Stomach smooth muscle (tissue), 2 donors: ENCODE measurements at regions not wholly inside any gene's neighbourhood (a gene's known extent, or its start where the extent isn't known, plus 50 kb on each side); places are given as distances from the start of the nearest gene placed in this dataset.

ENCODE experiments used
- H3K27ac ChIP-seq: one replicate; pipeline ENCODE4 v1.7.0; 2013; ENCODE audit warnings: mild to moderate bottlenecking, low read length, inconsistent platforms
- H3K27me3 ChIP-seq, 2 donors: one replicate each; pipeline ENCODE4 v1.7.0; 2013; ENCODE audit warnings: low read length in 2 of 2; ENCODE audit not compliant: insufficient read depth in 2 of 2, control insufficient read depth in 1 of 2
- H3K36me3 ChIP-seq, 2 donors: one replicate each; pipeline ENCODE4 v1.7.0; 2013; ENCODE audit warnings: low read length in 2 of 2; ENCODE audit not compliant: control insufficient read depth in 2 of 2, insufficient read depth in 2 of 2
- H3K4me1 ChIP-seq: one replicate; pipeline ENCODE4 v1.7.0; 2013; ENCODE audit warnings: low read length; ENCODE audit not compliant: control insufficient read depth, insufficient read depth
- H3K4me3 ChIP-seq, 2 donors: one replicate each; pipeline ENCODE4 v1.7.0; 2013; ENCODE audit warnings: low read length in 2 of 2
- H3K9ac ChIP-seq, 2 donors: one replicate each; pipeline ENCODE4 v1.7.0; 2013; ENCODE audit warnings: low read length in 2 of 2, mild to moderate bottlenecking in 1 of 2
- H3K9me3 ChIP-seq, 2 donors: one replicate each; pipeline ENCODE4 v1.7.0; 2013; ENCODE audit warnings: low read length in 2 of 2; ENCODE audit not compliant: control insufficient read depth in 2 of 2
- donor health status: healthy.
- donor health status: Pancreatic carcinoma.

- Histone ChIP-seq H3K27me3 (no peaks in the 10 kb centered on the region), H3K4me3 (no peak overlapping the region), H3K27ac (no peak overlapping the region), H3K9ac (no peak overlapping the region), H3K4me1 (no peaks in the 10 kb centered on the region), H3K36me3 (no peaks in the 10 kb centered on the region), H3K9me3 (peaks cover 0 to 2% of the 10 kb centered on the region in 2 donors)
Observed at GRCh38 chr4:180489787-180490186, 1753.4 kb upstream of the TENM3 start.

GRCh38 chr4:180491210-180491609 is 1752.0 kb upstream of the TENM3 start:
- Histone ChIP-seq H3K4me3 (no peak overlapping the region), H3K36me3 (no peaks in the 10 kb centered on the region), H3K4me1 (no peaks in the 10 kb centered on the region), H3K9me3 (peaks cover 0 to 2% of the 10 kb centered on the region in 2 donors), H3K9ac (no peak overlapping the region), H3K27me3 (no peaks in the 10 kb centered on the region), H3K27ac (no peak overlapping the region)

- no peak overlapping the region for H3K9ac ChIP-seq
- H3K27ac ChIP-seq, result no peak overlapping the region
- no peaks in the 10 kb centered on the region for H3K36me3 ChIP-seq
- H3K4me3 ChIP-seq, result no peak overlapping the region
- H3K27me3 ChIP-seq, result no peaks in the 10 kb centered on the region
- peaks cover 0 to 2% of the 10 kb centered on the region in 2 donors for H3K9me3 ChIP-seq
- no peaks in the 10 kb centered on the region for H3K4me1 ChIP-seq
Observed at GRCh38 chr4:180493299-180493698, 1749.9 kb upstream of the TENM3 start.

- H3K27ac ChIP-seq, result no peak overlapping the region
Observed at GRCh38 chr4:180500154-180500553, 1743.0 kb upstream of the TENM3 start.

DNA sequence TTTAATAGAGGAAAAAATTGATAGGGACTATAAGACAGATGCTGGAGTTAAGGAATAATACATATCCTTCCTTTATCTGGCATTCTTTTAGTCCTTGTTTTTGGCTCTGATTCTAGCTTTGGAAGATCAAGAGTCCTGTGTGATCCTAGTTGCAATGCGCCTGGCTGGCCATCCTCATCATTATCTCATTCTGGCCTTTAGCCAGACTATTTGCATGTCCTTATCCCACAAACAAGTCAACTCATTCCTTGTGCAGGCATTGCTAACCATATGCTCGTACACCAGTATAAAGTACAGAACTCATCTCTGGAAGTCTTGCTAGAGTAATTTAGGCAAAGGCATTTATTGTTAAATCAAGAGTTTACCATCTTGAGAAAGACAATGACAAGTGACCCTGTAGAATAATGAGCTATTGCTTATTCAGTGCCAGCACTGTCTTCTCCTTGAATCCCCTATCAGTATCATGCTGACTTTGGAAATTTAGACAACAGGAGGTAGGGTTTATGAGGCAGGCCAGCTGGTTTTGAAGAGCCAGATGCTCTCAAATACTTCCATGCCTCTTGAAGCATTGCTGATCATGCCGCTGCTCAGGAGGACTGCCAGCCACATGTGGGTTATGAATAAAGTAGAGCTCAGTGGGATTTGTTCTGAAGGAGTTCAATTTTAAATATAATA is 1730.3 kb upstream of the TENM3 start:
- no peaks in the 10 kb centered on the region for H3K9me3 ChIP-seq
- H3K27me3 ChIP-seq, result no peaks in the 10 kb centered on the region
- no peak overlapping the region for H3K4me3 ChIP-seq
- H3K9ac ChIP-seq, result no peak overlapping the region
- H3K27ac ChIP-seq, result no peak overlapping the region
- no peaks in the 10 kb centered on the region for H3K4me1 ChIP-seq
- H3K36me3 ChIP-seq, result no peaks in the 10 kb centered on the region

More at GRCh38 chr4:180500154-180500553, 1743.0 kb upstream of the TENM3 start:
- no peaks in the 10 kb centered on the region for H3K4me1 ChIP-seq
- no peak overlapping the region for H3K9ac ChIP-seq
- no peak overlapping the region for H3K4me3 ChIP-seq
- no peaks in the 10 kb centered on the region for H3K36me3 ChIP-seq
- H3K27me3 ChIP-seq, result no peaks in the 10 kb centered on the region
- H3K9me3 ChIP-seq, result no peaks in the 10 kb centered on the region

DNA sequence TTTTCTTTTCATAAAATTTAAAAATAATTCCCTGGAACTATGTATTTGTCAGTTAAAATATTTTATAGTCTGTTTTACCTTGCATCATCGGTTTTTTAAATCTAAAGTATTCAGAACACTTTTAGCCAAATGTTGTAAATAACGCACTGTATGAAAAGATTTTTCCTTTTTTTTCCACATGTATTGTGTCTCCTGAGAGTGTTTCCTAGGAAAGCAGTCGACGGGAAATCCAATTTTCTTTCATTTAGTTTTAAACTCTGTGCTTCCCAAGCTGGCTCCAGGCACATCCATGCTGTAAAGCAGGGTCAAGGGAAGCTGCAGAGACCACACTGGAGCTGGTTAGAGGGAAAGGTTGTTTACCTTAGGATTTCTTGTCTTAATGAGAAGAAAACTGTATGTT is 1724.3 kb upstream of the TENM3 start:
- Histone ChIP-seq H3K27me3 (no peaks in the 10 kb centered on the region), H3K9ac (no peak overlapping the region), H3K4me3 (no peak overlapping the region), H3K4me1 (no peaks in the 10 kb centered on the region), H3K36me3 (no peaks in the 10 kb centered on the region), H3K27ac (no peak overlapping the region), H3K9me3 (no peaks in the 10 kb centered on the region)

DNA sequence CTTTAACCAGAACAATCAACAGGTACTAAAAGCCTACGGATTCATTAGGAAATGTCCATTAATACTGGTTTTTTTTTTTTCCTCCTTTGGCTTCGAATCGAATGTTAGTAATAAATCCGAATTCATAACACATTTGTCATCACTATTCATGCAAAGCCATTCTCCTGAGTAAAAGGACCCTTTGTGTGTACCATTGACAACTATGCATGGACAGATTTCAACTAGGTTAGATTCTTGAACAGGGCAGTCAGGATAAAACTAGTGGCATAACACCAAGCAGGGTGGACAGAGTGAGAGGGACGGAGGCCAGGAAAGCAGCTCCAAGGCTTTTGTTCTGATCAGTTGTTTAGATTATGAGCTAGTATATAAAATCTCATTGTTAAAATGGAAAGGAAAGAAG is 1722.0 kb upstream of the TENM3 start:
- Histone ChIP-seq H3K4me3 (no peak overlapping the region), H3K4me1 (no peaks in the 10 kb centered on the region), H3K9me3 (no peaks in the 10 kb centered on the region), H3K36me3 (no peaks in the 10 kb centered on the region), H3K27me3 (no peaks in the 10 kb centered on the region), H3K9ac (no peak overlapping the region), H3K27ac (no peak overlapping the region)

- Histone ChIP-seq H3K4me3 (no peak overlapping the region), H3K27me3 (no peaks in the 10 kb centered on the region), H3K27ac (no peak overlapping the region), H3K9me3 (no peaks in the 10 kb centered on the region), H3K36me3 (no peaks in the 10 kb centered on the region), H3K9ac (no peak overlapping the region), H3K4me1 (no peaks in the 10 kb centered on the region)
Observed at GRCh38 chr4:180525523-180526077, 1717.6 kb upstream of the TENM3 start.

DNA sequence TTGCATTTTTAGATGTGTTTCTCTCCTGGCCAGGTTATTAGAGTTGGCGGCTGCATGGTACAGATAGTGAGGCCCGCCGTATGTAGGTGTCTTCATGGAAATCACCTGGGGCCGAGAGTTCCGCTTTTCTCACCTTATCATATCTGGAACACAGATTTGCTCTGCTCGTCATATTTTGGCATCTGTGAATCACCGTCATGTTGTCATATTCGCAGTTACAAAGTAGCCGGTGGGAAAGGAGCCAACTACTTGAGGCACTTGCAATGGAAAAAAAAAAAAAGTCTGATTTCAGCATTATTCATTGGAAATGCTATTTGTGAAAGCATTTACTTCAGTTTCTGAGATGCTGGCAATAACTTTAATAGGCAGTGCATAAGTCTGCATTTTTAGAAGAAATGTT is 1715.2 kb upstream of the TENM3 start:
- H3K9me3 ChIP-seq, result no peaks in the 10 kb centered on the region
- no peaks in the 10 kb centered on the region for H3K36me3 ChIP-seq
- no peaks in the 10 kb centered on the region for H3K27me3 ChIP-seq
- no peak overlapping the region for H3K9ac ChIP-seq
- H3K4me3 ChIP-seq, result no peak overlapping the region
- no peak overlapping the region for H3K27ac ChIP-seq
- H3K4me1 ChIP-seq, result no peaks in the 10 kb centered on the region

DNA sequence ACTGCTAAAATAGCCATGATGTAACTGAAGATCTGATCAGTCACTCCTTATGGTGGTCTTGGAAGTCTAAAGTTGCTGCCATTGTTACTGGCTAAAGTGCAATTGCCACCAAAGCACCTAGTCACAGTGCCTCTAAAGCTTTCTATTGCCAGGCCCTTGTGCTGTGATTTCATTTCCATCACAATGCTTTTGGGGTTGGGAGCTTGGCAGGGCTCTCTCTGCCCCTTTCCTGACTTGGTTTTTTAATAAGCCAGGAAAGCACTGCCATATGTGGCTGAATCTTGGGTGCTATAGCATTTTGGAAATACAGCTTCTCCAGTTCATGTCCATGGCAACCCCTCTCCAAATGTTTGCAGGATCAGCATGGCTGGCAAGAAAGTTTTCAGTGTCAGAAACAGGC is 1712.4 kb upstream of the TENM3 start:
- no peaks in the 10 kb centered on the region for H3K9me3 ChIP-seq

GRCh38 chr4:180532691-180533090 is 1710.5 kb upstream of the TENM3 start:
- Histone ChIP-seq H3K36me3 (no peaks in the 10 kb centered on the region), H3K27me3 (no peaks in the 10 kb centered on the region), H3K9ac (no peak overlapping the region), H3K4me1 (no peaks in the 10 kb centered on the region), H3K9me3 (no peaks in the 10 kb centered on the region), H3K4me3 (no peak overlapping the region), H3K27ac (no peak overlapping the region)

More for the DNA sequence above, 1712.4 kb upstream of the TENM3 start:
- Histone ChIP-seq H3K27ac (no peak overlapping the region), H3K4me1 (no peaks in the 10 kb centered on the region), H3K4me3 (no peak overlapping the region), H3K27me3 (no peaks in the 10 kb centered on the region), H3K36me3 (no peaks in the 10 kb centered on the region), H3K9ac (no peak overlapping the region)
